ENCODE measurements at regions not wholly inside any gene's neighbourhood (a gene's known extent, or its start where the extent isn't known, plus 50 kb on each side); places are given as distances from the start of the nearest gene placed in this dataset.

- CTCF ChIA-PET = no interaction called here
- intact Hi-C loops (cut with micrococcal nuclease) = no loop called here
- DNase-seq = no peak
- no peaks in the 10 kb centered on the region for H3K4me1 Mint-ChIP-seq (ENCODE audit: low read depth)
- H3K4me3 Mint-ChIP-seq = no peak overlapping the region
- H3K9me3 Mint-ChIP-seq = peaks cover 43% of the 10 kb centered on the region
- no peak overlapping the region for H3K27ac Mint-ChIP-seq
- H3K27me3 Mint-ChIP-seq = no peaks in the 10 kb centered on the region
- no peaks in the 10 kb centered on the region for H3K36me3 Mint-ChIP-seq
- POLR2A ChIA-PET = no interaction called here
Measured at GRCh38 chr3:77873598-77873997, 833.7 kb downstream of the ROBO2 start.

- no peaks in the 10 kb centered on the region for H3K27me3 Mint-ChIP-seq
- H3K9me3 Mint-ChIP-seq = peaks cover 7% of the 10 kb centered on the region
- H3K36me3 Mint-ChIP-seq = no peaks in the 10 kb centered on the region
- H3K27ac Mint-ChIP-seq = no peak overlapping the region
- H3K4me3 Mint-ChIP-seq = no peak overlapping the region
- DNase-seq = no peak
- no peaks in the 10 kb centered on the region for H3K4me1 Mint-ChIP-seq (ENCODE audit: low read depth)
- ChIA-PET CTCF (no interaction called here), POLR2A (no interaction called here)
- intact Hi-C loops (cut with micrococcal nuclease) = no loop called here
Measured at GRCh38 chr3:77885381-77885780, 845.5 kb downstream of the ROBO2 start.

- ChIA-PET POLR2A (no interaction called here), CTCF (no interaction called here)
- Mint-ChIP-seq H3K36me3 (no peaks in the 10 kb centered on the region), H3K4me3 (no peak overlapping the region), H3K4me1 (ENCODE audit: low read depth) (no peaks in the 10 kb centered on the region), H3K27ac (no peak overlapping the region), H3K9me3 (peaks cover 5% of the 10 kb centered on the region), H3K27me3 (no peaks in the 10 kb centered on the region)
- intact Hi-C loops (cut with micrococcal nuclease) = no loop called here
- no peak for DNase-seq
Measured at GRCh38 chr3:77887611-77888010, 847.7 kb downstream of the ROBO2 start.

- POLR2A ChIA-PET = no interaction called here
Measured at GRCh38 chr3:77889616-77890015, 849.7 kb downstream of the ROBO2 start.

GRCh38 chr3:77898621-77899020 is 858.7 kb downstream of the ROBO2 start:
- Mint-ChIP-seq H3K4me3 (no peak overlapping the region), H3K27me3 (no peaks in the 10 kb centered on the region), H3K4me1 (ENCODE audit: low read depth) (no peaks in the 10 kb centered on the region), H3K9me3 (peaks cover 47% of the 10 kb centered on the region), H3K36me3 (peaks cover 1% of the 10 kb centered on the region), H3K27ac (no peak overlapping the region)
- ChIA-PET POLR2A (no interaction called here), CTCF (no interaction called here)
- DNase-seq = no peak
- intact Hi-C loops (cut with micrococcal nuclease) = no loop called here

More at GRCh38 chr3:77889616-77890015, 849.7 kb downstream of the ROBO2 start:
- CTCF ChIA-PET = no interaction called here
- Mint-ChIP-seq H3K9me3 (peaks cover 8% of the 10 kb centered on the region), H3K4me1 (ENCODE audit: low read depth) (no peaks in the 10 kb centered on the region), H3K27ac (no peak overlapping the region), H3K4me3 (no peak overlapping the region), H3K36me3 (no peaks in the 10 kb centered on the region), H3K27me3 (no peaks in the 10 kb centered on the region)
- DNase-seq = no peak
- intact Hi-C loops (cut with micrococcal nuclease) = no loop called here

- DNase-seq = no peak
- Mint-ChIP-seq H3K36me3 (peaks cover 1% of the 10 kb centered on the region), H3K27ac (no peak overlapping the region), H3K9me3 (peaks cover 34% of the 10 kb centered on the region), H3K27me3 (no peaks in the 10 kb centered on the region), H3K4me1 (ENCODE audit: low read depth) (no peaks in the 10 kb centered on the region), H3K4me3 (no peak overlapping the region)
- intact Hi-C loops (cut with micrococcal nuclease) = no loop called here
- CTCF ChIA-PET = no interaction called here
- POLR2A ChIA-PET = no interaction called here
Measured at GRCh38 chr3:77902675-77903074, 862.8 kb downstream of the ROBO2 start.

GRCh38 chr3:77906102-77906709 is 866.3 kb downstream of the ROBO2 start:
- H3K27me3 Mint-ChIP-seq = no peaks in the 10 kb centered on the region
- no peak overlapping the region for H3K27ac Mint-ChIP-seq
- no peaks in the 10 kb centered on the region for H3K36me3 Mint-ChIP-seq
- ChIA-PET POLR2A (no interaction called here), CTCF (no interaction called here)
- intact Hi-C loops (cut with micrococcal nuclease) = no loop called here
- no peak for DNase-seq
- H3K4me3 Mint-ChIP-seq = no peak overlapping the region
- H3K9me3 Mint-ChIP-seq = peaks cover 26% of the 10 kb centered on the region
- H3K4me1 Mint-ChIP-seq (ENCODE audit: low read depth) = no peaks in the 10 kb centered on the region

GRCh38 chr3:77913524-77914174 is 873.8 kb downstream of the ROBO2 start:
- intact Hi-C loops (cut with micrococcal nuclease) = no loop called here
- POLR2A ChIA-PET = no interaction called here
- Mint-ChIP-seq H3K9me3 (peaks cover 10% of the 10 kb centered on the region), H3K36me3 (no peaks in the 10 kb centered on the region), H3K27ac (no peak overlapping the region), H3K27me3 (no peaks in the 10 kb centered on the region), H3K4me1 (ENCODE audit: low read depth) (no peaks in the 10 kb centered on the region), H3K4me3 (no peak overlapping the region)
- CTCF ChIA-PET = no interaction called here
- no peak for DNase-seq

GRCh38 chr3:77915336-77915735 is 875.4 kb downstream of the ROBO2 start:
- intact Hi-C loops (cut with micrococcal nuclease) = no loop called here
- Mint-ChIP-seq H3K27me3 (no peaks in the 10 kb centered on the region), H3K27ac (no peak overlapping the region), H3K4me1 (ENCODE audit: low read depth) (no peaks in the 10 kb centered on the region), H3K36me3 (no peaks in the 10 kb centered on the region), H3K9me3 (peaks cover 14% of the 10 kb centered on the region), H3K4me3 (no peak overlapping the region)
- no peak for DNase-seq
- ChIA-PET CTCF (no interaction called here), POLR2A (no interaction called here)

- Mint-ChIP-seq H3K4me3 (no peak overlapping the region), H3K27ac (no peak overlapping the region), H3K4me1 (ENCODE audit: low read depth) (no peaks in the 10 kb centered on the region), H3K27me3 (no peaks in the 10 kb centered on the region), H3K9me3 (peaks cover 17% of the 10 kb centered on the region), H3K36me3 (no peaks in the 10 kb centered on the region)
- ChIA-PET POLR2A (no interaction called here), CTCF (no interaction called here)
- intact Hi-C loops (cut with micrococcal nuclease) = no loop called here
- no peak for DNase-seq
Measured at GRCh38 chr3:77917225-77917624, 877.3 kb downstream of the ROBO2 start.

GRCh38 chr3:77919244-77919643 is 879.3 kb downstream of the ROBO2 start:
- Mint-ChIP-seq H3K27ac (no peak overlapping the region), H3K4me1 (ENCODE audit: low read depth) (no peaks in the 10 kb centered on the region), H3K4me3 (no peak overlapping the region), H3K36me3 (no peaks in the 10 kb centered on the region), H3K9me3 (peaks cover 20% of the 10 kb centered on the region), H3K27me3 (no peaks in the 10 kb centered on the region)
- POLR2A ChIA-PET = no interaction called here
- intact Hi-C loops (cut with micrococcal nuclease) = no loop called here
- CTCF ChIA-PET = no interaction called here
- DNase-seq = no peak

GRCh38 chr3:77931255-77932009 is 891.5 kb downstream of the ROBO2 start:
- POLR2A ChIA-PET = no interaction called here
- H3K4me3 Mint-ChIP-seq = no peak overlapping the region
- H3K4me1 Mint-ChIP-seq (ENCODE audit: low read depth) = no peaks in the 10 kb centered on the region
- H3K36me3 Mint-ChIP-seq = no peaks in the 10 kb centered on the region
- H3K9me3 Mint-ChIP-seq = peaks cover 15% of the 10 kb centered on the region
- DNase-seq = no peak
- CTCF ChIA-PET = no interaction called here
- no peak overlapping the region for H3K27ac Mint-ChIP-seq
- no peaks in the 10 kb centered on the region for H3K27me3 Mint-ChIP-seq
- intact Hi-C loops (cut with micrococcal nuclease) = no loop called here

GRCh38 chr3:77932926-77933325 is 893.0 kb downstream of the ROBO2 start:
- DNase-seq = no peak
- H3K27ac Mint-ChIP-seq = no peak overlapping the region
- ChIA-PET CTCF (no interaction called here), POLR2A (no interaction called here)
- H3K27me3 Mint-ChIP-seq = no peaks in the 10 kb centered on the region
- no peaks in the 10 kb centered on the region for H3K36me3 Mint-ChIP-seq
- intact Hi-C loops (cut with micrococcal nuclease) = no loop called here
- H3K9me3 Mint-ChIP-seq = peaks cover 12% of the 10 kb centered on the region
- no peaks in the 10 kb centered on the region for H3K4me1 Mint-ChIP-seq (ENCODE audit: low read depth)
- no peak overlapping the region for H3K4me3 Mint-ChIP-seq

Data from activated CD4-positive, alpha-beta memory T cell treated with anti-CD3 and anti-CD28 coated beads for 36 hours (primary cell).